ENCODE measurements at regions not wholly inside any gene's neighbourhood (a gene's known extent, or its start where the extent isn't known, plus 50 kb on each side); places are given as distances from the start of the nearest gene placed in this dataset.

- no peak for TF ChIP-seq POLR2A (IDR thresholded peaks at IDR 0.05)
- no peak for TF ChIP-seq CTCF (IDR thresholded peaks at IDR 0.05 in 4 of 5, conservative IDR thresholded peaks at IDR 0.05 in 1 of 5)
Observed at GRCh38 chr9:2377117-2377516, 244.5 kb upstream of the VLDLR start.

Measured in gastrocnemius medialis (tissue), 4 donors.